HepG2 (cell line): ENCODE measurements at regions not wholly inside any gene's neighbourhood (a gene's known extent, or its start where the extent isn't known, plus 50 kb on each side); places are given as distances from the start of the nearest gene placed in this dataset.

Source experiments
- ATAC-seq: fragments of 200-7000 bp; cut with Tn5 transposase; 3 replicates; pipeline ENCODE4 v1.9.1; 2020; ENCODE audit warnings: mild to moderate bottlenecking, moderate library complexity
- BruUV-seq: library from RNA; stranded (reverse); fragments of 400-500 nt; replicated peaks from 2 replicates; lab custom pipeline; 2021; lab: Mats Ljungman, UMichigan
- CTCF ChIA-PET: fragments of 300-600 bp; formaldehyde crosslinking; extraction: SDS; loops from one replicate; lab custom pipeline; 2021; ENCODE audit warnings: low total read pairs, inconsistent platforms, low intra/inter-chr PET ratio; lab: Yijun Ruan, JAX
- POLR2A ChIA-PET: fragments of 350-600 bp; sonication (Branson Sonifier 250); formaldehyde crosslinking; loops from one replicate; lab custom pipeline; 2020; ENCODE audit warnings: antibody characterized with exemption, inconsistent platforms; lab: Yijun Ruan, JAX
- DNase-seq: peaks from one replicate; pipeline ENCODE4 v3.0.0-alpha.2; 2015; ENCODE audit warnings: low spot score
- FAIRE-seq: peaks from 3 replicates; lab custom pipeline; 2011; peaks lifted over from hg19 to GRCh38; lab: Jason Lieb, UNC
- H2AFZ ChIP-seq: one replicate; pipeline ENCODE4 v1.6.1; 2011; ENCODE audit warnings: low read length, inconsistent platforms
- H3K27ac ChIP-seq: fragments of 300-600 bp; 3 replicates; pipeline ENCODE4 v1.8.0; 2011; ENCODE audit warnings: mixed run types, mild to moderate bottlenecking, mixed read lengths, low read length, inconsistent platforms; ENCODE audit not compliant: insufficient read depth; ENCODE audit errors: extremely low read length
- H3K27me3 ChIP-seq, 2 experiments: fragments of 200-600 bp in 1 of 2; 2 replicates in 1 of 2; 3 replicates in 1 of 2; pipeline versions ENCODE4 v1.6.0 to v1.8.0; 2011; ENCODE audit warnings: low read length in 2 of 2, mild to moderate bottlenecking in 2 of 2, moderate library complexity in 2 of 2, inconsistent platforms in 1 of 2; ENCODE audit not compliant: insufficient read depth in 2 of 2, control insufficient read depth in 1 of 2
- H3K36me3 ChIP-seq, 2 experiments: fragments of 200-600 bp in 1 of 2; replicated peaks in 1 of 2; 2 replicates in 1 of 2; 3 replicates in 1 of 2; pipeline versions ENCODE4 v1.5.1 to v1.8.0; 2011; ENCODE audit warnings: low read length in 2 of 2, inconsistent platforms in 1 of 2; ENCODE audit not compliant: insufficient read depth in 2 of 2, control insufficient read depth in 1 of 2
- H3K4me1 ChIP-seq: 2 replicates; pipeline ENCODE4 v1.5.1; 2012; ENCODE audit warnings: low read length, inconsistent platforms; ENCODE audit not compliant: insufficient read depth
- H3K4me2 ChIP-seq: 2 replicates; pipeline ENCODE4 v1.6.0; 2011; ENCODE audit warnings: low read depth, low read length, inconsistent platforms
- H3K4me3 ChIP-seq, 3 experiments: fragments of 200-600 bp in 1 of 3; sonication (generic), shearing (Covaris generic) in 1 of 3; replicated peaks in 1 of 3; 2 replicates each; pipeline ENCODE4 v1.5.1; 2011 to 2016; ENCODE audit warnings: low read length in 3 of 3, inconsistent platforms in 2 of 3, low read depth in 2 of 3, mild to moderate bottlenecking in 2 of 3, control low read depth in 1 of 3, mixed read lengths in 1 of 3; ENCODE audit not compliant: insufficient read depth in 1 of 3
- H3K79me2 ChIP-seq: one replicate; pipeline ENCODE4 v1.6.1; 2011; ENCODE audit warnings: low read length, inconsistent platforms; ENCODE audit not compliant: insufficient read depth
- H3K9ac ChIP-seq: 2 replicates; pipeline ENCODE4 v1.6.0; 2011; ENCODE audit warnings: mild to moderate bottlenecking, low read depth, low read length, inconsistent platforms; ENCODE audit not compliant: insufficient read depth
- H3K9me3 ChIP-seq: 2 replicates; pipeline ENCODE4 v1.5.1; 2012; ENCODE audit warnings: mild to moderate bottlenecking, low read length
- H4K20me1 ChIP-seq: 2 replicates; pipeline ENCODE4 v1.6.0; 2011; ENCODE audit warnings: inconsistent platforms, mild to moderate bottlenecking, low read length, moderate library complexity; ENCODE audit not compliant: insufficient read depth
- ARID3A ChIP-seq: IDR thresholded peaks from 2 replicates; pipeline ENCODE4 v1.6.1; 2012; ENCODE audit warnings: low read depth, low read length, improper control_type of control experiment
- CHD4 ChIP-seq: fragments of 200-600 bp; sonication (generic); IDR thresholded peaks from 2 replicates; pipeline ENCODE4 v1.7.0; 2017; ENCODE audit warnings: mild to moderate bottlenecking, low read length, borderline replicate concordance
- EP300 ChIP-seq, 3 experiments: sonication (generic) in 1 of 3; formaldehyde crosslinking in 1 of 3; IDR thresholded peaks; 2 replicates each; pipeline versions ENCODE4 v1.5.1 to v1.6.1; 2011 to 2020; ENCODE audit warnings: low read depth in 2 of 3, low read length in 2 of 3, borderline replicate concordance in 1 of 3, improper control_type of control experiment in 1 of 3, mild to moderate bottlenecking in 1 of 3, missing genetic modification reagents in 1 of 3, moderate library complexity in 1 of 3
- FOXC1 ChIP-seq: sonication (generic); formaldehyde crosslinking; IDR thresholded peaks from 2 replicates; pipeline ENCODE4 v1.8.0; 2022; ENCODE audit warnings: mild to moderate bottlenecking, missing genetic modification reagents, borderline replicate concordance
- FOXP4 ChIP-seq: sonication (generic); formaldehyde crosslinking; IDR thresholded peaks from 2 replicates; pipeline ENCODE4 v1.4.0; 2020; ENCODE audit warnings: missing genetic modification reagents
- GATA4 ChIP-seq: sonication (generic); IDR thresholded peaks from 2 replicates; pipeline ENCODE4 v1.6.1; 2016; ENCODE audit warnings: antibody characterized with exemption, low read depth, borderline replicate concordance
- GFI1 ChIP-seq: sonication (generic); formaldehyde crosslinking; IDR thresholded peaks from 2 replicates; pipeline ENCODE4 v1.5.0; 2020; ENCODE audit warnings: missing genetic modification reagents, mild to moderate bottlenecking, borderline replicate concordance
- HNRNPK ChIP-seq: fragments of 200-400 bp; formaldehyde crosslinking; IDR thresholded peaks from 2 replicates; pipeline ENCODE4 v1.6.1; 2018; ENCODE audit warnings: low read length, low read depth, moderate library complexity, mild to moderate bottlenecking; ENCODE audit not compliant: poor library complexity, severe bottlenecking
- KDM3A ChIP-seq: IDR thresholded peaks from 2 replicates; pipeline ENCODE4 v1.6.1; 2018; ENCODE audit warnings: low read depth, missing compliant biosample characterization
- NCOA1 ChIP-seq: sonication (generic); formaldehyde crosslinking; IDR thresholded peaks from 2 replicates; pipeline ENCODE4 v1.9.0; 2021; ENCODE audit warnings: missing genetic modification reagents
- PHF21A ChIP-seq: sonication (generic); formaldehyde crosslinking; IDR thresholded peaks from 2 replicates; pipeline ENCODE4 v1.5.0; 2020; ENCODE audit warnings: mild to moderate bottlenecking, missing genetic modification reagents
- PITX1 ChIP-seq: sonication (generic); formaldehyde crosslinking; IDR thresholded peaks from 2 replicates; pipeline ENCODE4 v1.5.1; 2020; ENCODE audit warnings: mild to moderate bottlenecking, missing genetic modification reagents
- POGZ ChIP-seq: sonication (generic); formaldehyde crosslinking; IDR thresholded peaks from 2 replicates; pipeline ENCODE4 v1.4.0; 2020; ENCODE audit warnings: mild to moderate bottlenecking, missing genetic modification reagents
- RARA ChIP-seq: IDR thresholded peaks from 2 replicates; pipeline ENCODE4 v1.6.1; 2016; ENCODE audit warnings: missing genetic modification reagents, missing compliant biosample characterization
- SUZ12 ChIP-seq: fragments of 150-350 bp; IDR thresholded peaks from 2 replicates; pipeline ENCODE4 v1.6.1; 2014; ENCODE audit warnings: low read depth, low read length
- THAP11 ChIP-seq: IDR thresholded peaks from 2 replicates; pipeline ENCODE4 v1.6.1; 2016; ENCODE audit warnings: missing biosample characterization, missing genetic modification reagents
- ZMYM2 ChIP-seq: sonication (generic); formaldehyde crosslinking; IDR thresholded peaks from 2 replicates; pipeline ENCODE4 v1.8.0; 2022; ENCODE audit warnings: mild to moderate bottlenecking, missing genetic modification reagents
- ZNF383 ChIP-seq: sonication (generic); formaldehyde crosslinking; IDR thresholded peaks from 2 replicates; pipeline ENCODE4 v1.4.0; 2020; ENCODE audit warnings: missing genetic modification reagents, mild to moderate bottlenecking, borderline replicate concordance
- ZNF788 ChIP-seq: sonication (generic); formaldehyde crosslinking; IDR thresholded peaks from 2 replicates; pipeline ENCODE4 v1.5.0; 2020; ENCODE audit warnings: mild to moderate bottlenecking, missing genetic modification reagents, borderline replicate concordance
- WGBS: methylation state at CpG from one replicate; pipeline ENCODE4 v1.1.6; 2017; ENCODE audit warnings: low lambda C conversion rate; 5-methylcytosine and 5-hydroxymethylcytosine counted together
- in situ Hi-C: cut with HindIII; loops from 2 replicates; pipeline ENCODE4 v1.10.0; 2017; ENCODE audit warnings: low pct_unique_long_range_greater_than_20kb; ENCODE audit not compliant: extremely low pct_ligation_motif_present
- intact Hi-C: fragments of 100-400 bp; cut with micrococcal nuclease; formaldehyde crosslinking; loops from one replicate; pipeline ENCODE4 v1.10.0; 2022; ENCODE audit not compliant: unreplicated experiment

- no peak overlapping the region for H2AFZ ChIP-seq
- in situ Hi-C loops: loop anchor here (10.0 kb wide), 1 partner anchor 141 kb away; the partner anchor contains the start of gene ABCA1
- 65% methylated on average over 13 of the region's 17 CpGs for WGBS
- no peaks in the 10 kb centered on the region for H4K20me1 ChIP-seq
- DNase-seq: peak; percentile 91
- no peaks in the 10 kb centered on the region for H3K36me3 ChIP-seq
- H3K4me1 ChIP-seq: peaks cover 71% of the 10 kb centered on the region
- H3K79me2 ChIP-seq: no peaks in the 10 kb centered on the region
- peak overlapping the region; percentile 1 to 64 (median 46); a peak in 4 of 6 replicates for H3K4me3 ChIP-seq
- peak overlapping the region; percentile 63 for H3K27ac ChIP-seq
- H3K9ac ChIP-seq: peak overlapping the region; percentile 54
- ChIA-PET CTCF (no interaction called here), POLR2A (interaction anchor here (0.6 to 3.1 kb wide), 13 partner anchors 12 to 353 kb away, joined by 3 to 36 read pairs (median 4); partner anchors contain the start of gene ABCA1)
- no TSS peak for BruUV-seq
- H3K4me2 ChIP-seq: peak overlapping the region; percentile 98
- intact Hi-C loops: loop anchor here (2.0 kb wide), 2 partner anchors 97 to 139 kb away; no protein-coding TSS in a partner anchor
- FAIRE-seq: peak; percentile 63
- H3K27me3 ChIP-seq: no peaks in the 10 kb centered on the region
- no peaks in the 10 kb centered on the region for H3K9me3 ChIP-seq
- ATAC-seq: peak; percentile 86
- TF ChIP-seq NCOA1 (CRISPR knock-in tag) (no peak), POGZ (0 out of 2 replicates have a peak, but pooled peaks have one; percentile 11), FOXC1 (no peak), ARID3A (peak; percentile 46; the same call in 1 of the 2 replicates), PHF21A (CRISPR knock-in tag) (0 out of 2 replicates have a peak, but pooled peaks have one; percentile 39), FOXP4 (0 out of 2 replicates have a peak, but pooled peaks have one; percentile 35), KDM3A (CRISPR knock-in tag) (no peak), ZMYM2 (CRISPR knock-in tag) (peak; percentile 61), GATA4 (peak; percentile 69; the same call in 1 of the 2 replicates), EP300 (IDR thresholded peaks at IDR 0.05; ENCODE audit: low read depth in 2 of 2, low read length in 2 of 2) (peak in 1 of 2 experiments; percentile 74; a peak in 2 of 4 replicates), EP300 (CRISPR knock-in tag; IDR thresholded peaks at IDR 0.05; ENCODE audit: borderline replicate concordance) (no peak; the same call in 1 of the 2 replicates), RARA (CRISPR knock-in tag) (peak; percentile 63), ZNF383 (CRISPR knock-in tag) (no peak), GFI1 (CRISPR knock-in tag) (peak; percentile 31; the same call in 1 of the 2 replicates), PITX1 (CRISPR knock-in tag) (0 out of 2 replicates have a peak, but pooled peaks have one; percentile 22), SUZ12 (no peak), ZNF788 (CRISPR knock-in tag) (0 out of 2 replicates have a peak, but pooled peaks have one; percentile 4), CHD4 (peak; percentile 98), THAP11 (CRISPR knock-in tag) (peak; percentile 23; the same call in 1 of the 2 replicates), HNRNPK (no peak)
These were observed 137.4 kb upstream of the ABCA1 start for GRCh38 chr9:105065098-105066088.
